Astrocyte of the cerebellum (primary cell): ENCODE measurements at regions not wholly inside any gene's neighbourhood (a gene's known extent, or its start where the extent isn't known, plus 50 kb on each side); places are given as distances from the start of the nearest gene placed in this dataset.

ENCODE experiments used
- DNase-seq: peaks from one replicate; pipeline ENCODE4 v3.0.0-alpha.2; 2011; ENCODE audit warnings: low read depth
- H3K4me3 ChIP-seq: 2 replicates; pipeline ENCODE4 v1.5.1; 2011; ENCODE audit warnings: mild to moderate bottlenecking, low read depth, low read length, moderate library complexity
- in situ Hi-C: cut with HindIII; loops from 2 replicates; pipeline ENCODE4 v1.10.0; 2017; ENCODE audit warnings: low sequenced_read_pairs
- TF ChIP-seq, protein P1 (sequence below): IDR thresholded peaks from 2 replicates; pipeline ENCODE4 v1.5.1; 2012; ENCODE audit warnings: low read length, low read depth, moderate library complexity, mild to moderate bottlenecking; ENCODE audit errors: missing control alignments

DNA sequence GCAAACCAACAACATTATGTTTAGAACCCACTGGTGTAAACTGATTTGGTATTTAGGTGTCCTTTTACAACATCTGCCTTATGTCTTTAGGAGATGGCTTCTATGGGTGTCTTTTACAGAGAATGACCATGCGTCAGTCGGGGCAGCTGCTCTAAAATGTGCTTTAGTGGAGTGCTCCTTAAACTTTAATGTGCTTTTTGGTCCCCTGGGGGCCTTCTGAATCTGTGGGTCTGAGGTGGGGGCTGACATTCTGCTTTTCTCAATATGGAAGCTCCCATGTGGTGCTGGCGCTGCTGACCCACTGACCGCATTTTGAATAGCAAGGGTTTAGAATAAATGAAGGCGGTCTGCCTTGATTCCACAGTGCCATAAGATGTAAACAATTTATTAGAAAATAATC, 173.2 kb upstream of the B3GALT2 start:
- in situ Hi-C loops: no loop called here
- no peak overlapping the region for H3K4me3 ChIP-seq
- DNase-seq: no peak
- TF ChIP-seq, protein P1, sequence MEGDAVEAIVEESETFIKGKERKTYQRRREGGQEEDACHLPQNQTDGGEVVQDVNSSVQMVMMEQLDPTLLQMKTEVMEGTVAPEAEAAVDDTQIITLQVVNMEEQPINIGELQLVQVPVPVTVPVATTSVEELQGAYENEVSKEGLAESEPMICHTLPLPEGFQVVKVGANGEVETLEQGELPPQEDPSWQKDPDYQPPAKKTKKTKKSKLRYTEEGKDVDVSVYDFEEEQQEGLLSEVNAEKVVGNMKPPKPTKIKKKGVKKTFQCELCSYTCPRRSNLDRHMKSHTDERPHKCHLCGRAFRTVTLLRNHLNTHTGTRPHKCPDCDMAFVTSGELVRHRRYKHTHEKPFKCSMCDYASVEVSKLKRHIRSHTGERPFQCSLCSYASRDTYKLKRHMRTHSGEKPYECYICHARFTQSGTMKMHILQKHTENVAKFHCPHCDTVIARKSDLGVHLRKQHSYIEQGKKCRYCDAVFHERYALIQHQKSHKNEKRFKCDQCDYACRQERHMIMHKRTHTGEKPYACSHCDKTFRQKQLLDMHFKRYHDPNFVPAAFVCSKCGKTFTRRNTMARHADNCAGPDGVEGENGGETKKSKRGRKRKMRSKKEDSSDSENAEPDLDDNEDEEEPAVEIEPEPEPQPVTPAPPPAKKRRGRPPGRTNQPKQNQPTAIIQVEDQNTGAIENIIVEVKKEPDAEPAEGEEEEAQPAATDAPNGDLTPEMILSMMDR: no peak

DNA sequence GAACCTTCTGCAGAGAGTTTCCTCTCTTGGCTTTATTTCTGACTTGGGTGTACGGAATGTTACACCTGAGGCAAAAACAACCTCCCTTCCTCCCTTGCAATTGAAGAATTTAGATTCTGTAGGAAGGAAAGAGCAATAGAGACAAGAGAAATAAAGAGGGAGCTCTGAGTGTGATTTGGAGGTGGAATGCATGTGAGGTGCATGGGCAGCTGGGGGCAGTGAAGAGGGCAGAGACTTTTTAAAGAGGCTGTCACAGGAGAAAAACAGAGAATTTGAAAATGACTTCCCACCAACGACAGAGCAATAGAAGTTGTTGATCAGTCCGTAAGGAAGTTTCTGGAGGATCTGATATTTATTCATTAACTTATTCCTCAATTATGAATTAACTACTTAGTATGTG, 172.0 kb upstream of the B3GALT2 start:
- H3K4me3 ChIP-seq: no peak overlapping the region
- in situ Hi-C loops: no loop called here
- TF ChIP-seq, protein P1: no peak
- DNase-seq: no peak

DNA sequence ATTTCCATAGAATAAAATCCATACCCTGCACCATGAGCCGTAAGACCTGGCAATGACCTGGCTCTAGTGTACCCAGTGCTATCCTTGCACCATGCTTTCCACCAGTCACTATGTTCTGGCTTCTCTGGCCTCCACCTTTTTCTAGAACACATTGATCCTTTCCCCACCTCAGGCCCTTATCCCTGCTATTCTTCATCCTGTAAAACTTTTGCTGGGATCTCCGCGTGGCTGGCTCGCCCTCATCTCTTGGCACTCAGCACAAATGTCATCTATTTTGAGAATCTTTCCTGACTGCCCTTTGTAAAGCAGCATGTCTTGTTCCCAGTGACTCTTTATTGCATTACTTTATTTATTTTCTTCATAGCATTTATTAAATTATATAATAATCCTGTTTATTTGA, 169.8 kb upstream of the B3GALT2 start:
- DNase-seq: no peak
- in situ Hi-C loops: no loop called here
- H3K4me3 ChIP-seq: no peak overlapping the region
- TF ChIP-seq, protein P1: no peak

DNA sequence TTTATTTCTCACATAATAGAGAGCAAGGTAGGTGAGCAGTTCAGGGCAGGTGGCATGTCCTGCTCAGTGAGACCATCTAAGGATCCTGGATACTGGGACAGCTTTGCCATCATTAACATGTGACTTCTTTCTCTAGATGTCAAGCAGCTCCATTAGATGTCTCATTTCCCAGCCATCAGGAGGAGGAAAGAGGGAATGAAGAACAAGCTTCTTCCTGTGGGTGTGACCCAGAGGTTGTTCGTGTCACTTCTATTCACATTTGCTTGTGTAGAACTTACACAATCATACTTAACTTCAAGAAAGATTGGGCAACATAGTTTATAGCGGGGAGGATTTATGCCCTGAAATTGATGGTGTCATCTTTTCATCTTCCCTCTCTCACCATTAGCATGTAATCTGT, 169.2 kb upstream of the B3GALT2 start:
- no peak for DNase-seq
- in situ Hi-C loops: no loop called here

DNA sequence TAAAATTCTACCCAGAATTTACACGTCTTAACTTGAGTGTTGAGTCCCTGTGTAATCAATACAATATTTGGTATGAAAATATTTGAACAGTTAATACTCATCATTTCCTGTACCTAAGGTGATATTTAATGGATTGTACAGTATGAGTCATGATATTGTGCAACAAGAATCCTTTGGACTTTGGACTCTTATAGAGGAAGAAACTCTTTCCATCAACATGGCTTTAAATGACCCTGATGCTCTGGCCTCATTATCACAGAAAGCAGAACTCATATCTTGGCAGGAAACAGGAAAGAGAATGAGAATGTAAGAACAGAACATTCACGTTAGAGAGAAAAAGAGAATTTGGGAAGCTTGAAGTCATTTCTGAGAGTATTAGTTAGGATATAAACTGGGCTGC, 168.8 kb upstream of the B3GALT2 start:
- in situ Hi-C loops: no loop called here
- TF ChIP-seq, protein P1: no peak
- no peak overlapping the region for H3K4me3 ChIP-seq
- no peak for DNase-seq

More for the DNA sequence above, 169.2 kb upstream of the B3GALT2 start:
- TF ChIP-seq, protein P1: no peak
- no peak overlapping the region for H3K4me3 ChIP-seq

DNA sequence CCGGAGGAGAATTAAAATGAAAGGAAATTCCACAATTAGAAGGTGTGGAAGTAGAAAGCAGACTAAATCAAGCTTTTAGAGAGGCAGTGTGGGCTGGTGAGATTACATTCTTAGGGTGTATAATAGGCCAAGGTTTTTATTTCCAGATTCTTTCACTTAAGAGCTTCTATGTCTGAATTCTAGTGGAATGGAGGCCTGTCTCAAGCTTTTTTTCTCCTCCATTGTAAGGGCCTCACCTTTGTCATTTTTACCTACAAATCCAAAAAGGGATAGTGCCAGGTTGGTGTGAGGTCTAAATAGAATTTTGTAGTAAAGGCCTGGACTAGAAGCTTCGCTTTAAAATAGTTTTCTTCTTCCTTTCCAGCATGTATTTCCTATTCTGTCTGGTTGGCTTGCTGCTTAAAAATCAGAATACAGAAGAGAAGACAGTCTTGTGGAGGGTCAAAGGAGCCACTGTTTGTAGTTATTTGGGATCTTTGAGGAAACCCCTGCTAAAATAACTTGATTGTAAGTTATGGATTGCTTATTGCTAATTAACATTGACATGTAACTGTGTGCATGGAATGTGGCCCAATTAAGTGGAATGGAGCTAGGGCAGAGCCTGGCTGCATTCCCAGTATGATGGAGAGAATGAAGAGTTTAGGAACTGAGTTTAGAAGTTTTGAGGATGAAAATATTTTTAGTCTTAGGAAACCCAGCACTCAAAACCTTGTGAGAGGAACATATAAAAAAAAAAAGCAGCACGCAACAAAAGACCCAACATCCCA, 162.5 kb upstream of the B3GALT2 start:
- H3K4me3 ChIP-seq: no peak overlapping the region
- in situ Hi-C loops: no loop called here

More for the DNA sequence above, 162.5 kb upstream of the B3GALT2 start:
- TF ChIP-seq, protein P1: no peak
- no peak for DNase-seq
